Activated gamma-delta T cell treated with Interleukin-2 at 50 U/mL for 16 hours (primary cell): ENCODE measurements at regions not wholly inside any gene's neighbourhood (a gene's known extent, or its start where the extent isn't known, plus 50 kb on each side); places are given as distances from the start of the nearest gene placed in this dataset.
"Not testable (repeated sequence)": the region's sequence is repeated elsewhere in the genome, so short reads cannot be mapped to it uniquely, and the experiment has no call there.

Experiments
- DNase-seq: peaks from one replicate; pipeline ENCODE4 v3.0.0-alpha.2; 2020

DNA sequence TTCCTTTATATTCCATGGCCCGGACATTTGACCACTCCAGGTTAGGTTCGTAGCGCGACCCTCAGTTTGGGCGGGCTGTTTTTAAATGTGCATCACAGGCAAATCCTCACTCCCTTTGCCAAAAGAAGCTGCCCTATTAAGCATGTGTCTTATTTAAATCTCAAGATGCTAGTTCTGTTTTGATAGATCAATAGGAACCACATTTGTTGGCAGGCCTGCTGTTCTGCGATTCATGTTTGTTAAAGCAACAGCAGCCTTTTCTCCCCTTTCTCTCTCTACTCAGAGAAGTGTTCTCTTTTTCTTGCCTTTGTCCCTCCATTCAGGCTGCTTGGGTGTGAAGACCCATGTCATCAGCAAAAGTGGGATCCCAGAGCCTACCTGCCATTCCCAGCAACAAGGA lies 212.0 kb upstream of the SSTR4 start:
- no peak for DNase-seq

DNA sequence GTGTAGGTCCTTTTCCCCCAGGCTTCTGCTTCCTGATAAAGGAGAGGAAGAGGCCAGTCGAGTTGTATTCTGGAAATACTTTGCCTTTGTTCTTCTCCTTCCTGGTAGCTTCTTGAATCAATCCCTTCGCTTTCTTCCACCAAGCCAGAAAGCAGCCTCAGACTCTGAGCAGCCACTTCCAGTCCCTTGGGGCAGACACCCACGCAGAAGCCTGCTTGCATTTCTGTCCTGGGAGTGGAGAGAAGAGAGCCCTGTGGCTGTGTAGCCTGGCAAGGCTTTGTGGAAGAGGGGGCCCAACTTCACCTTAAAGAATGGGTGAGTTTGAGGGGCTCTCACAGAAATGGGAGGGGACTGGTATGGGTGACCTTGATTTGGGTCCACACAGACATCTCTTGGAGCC lies 211.0 kb upstream of the SSTR4 start:
- DNase-seq = no peak

DNA sequence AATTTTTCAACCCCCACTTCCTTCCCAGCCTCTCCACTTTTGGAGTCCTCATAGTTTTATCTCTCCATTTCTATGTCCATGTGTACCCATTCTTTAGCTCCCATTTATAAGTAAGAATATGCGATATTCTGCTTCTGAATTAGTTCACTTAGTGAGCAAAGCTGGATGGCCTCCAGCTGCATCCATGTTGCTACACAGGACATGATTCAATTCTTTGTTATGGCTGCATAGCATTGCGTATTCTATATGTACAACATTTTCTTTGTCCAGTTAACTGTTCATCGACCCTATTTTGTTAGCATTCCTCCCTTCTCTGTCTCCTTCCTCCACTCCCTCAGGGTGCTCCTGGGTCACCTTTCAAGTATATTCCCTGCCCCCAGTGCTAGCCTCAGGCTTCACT lies 210.0 kb upstream of the SSTR4 start:
- no peak for DNase-seq

DNA sequence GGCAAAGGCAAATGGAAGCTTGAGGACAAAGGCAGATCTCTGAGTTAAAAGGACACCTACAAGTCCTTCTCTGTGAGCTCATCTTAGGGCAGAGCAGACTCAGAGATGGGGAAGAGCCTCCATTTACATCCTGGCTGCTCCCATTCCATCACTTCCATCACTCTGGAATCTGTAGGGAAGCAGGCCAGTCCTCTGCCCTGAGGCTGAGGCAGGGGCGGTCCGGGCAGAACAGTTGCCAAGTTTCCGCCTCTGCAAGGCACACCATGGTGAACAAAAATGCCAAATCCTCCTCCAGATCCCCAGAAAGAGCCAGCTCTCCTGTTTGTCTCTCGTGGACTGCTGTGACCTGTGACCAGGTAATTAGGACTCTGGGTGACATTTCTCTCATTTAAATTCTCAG lies 209.6 kb upstream of the SSTR4 start:
- DNase-seq = no peak

DNA sequence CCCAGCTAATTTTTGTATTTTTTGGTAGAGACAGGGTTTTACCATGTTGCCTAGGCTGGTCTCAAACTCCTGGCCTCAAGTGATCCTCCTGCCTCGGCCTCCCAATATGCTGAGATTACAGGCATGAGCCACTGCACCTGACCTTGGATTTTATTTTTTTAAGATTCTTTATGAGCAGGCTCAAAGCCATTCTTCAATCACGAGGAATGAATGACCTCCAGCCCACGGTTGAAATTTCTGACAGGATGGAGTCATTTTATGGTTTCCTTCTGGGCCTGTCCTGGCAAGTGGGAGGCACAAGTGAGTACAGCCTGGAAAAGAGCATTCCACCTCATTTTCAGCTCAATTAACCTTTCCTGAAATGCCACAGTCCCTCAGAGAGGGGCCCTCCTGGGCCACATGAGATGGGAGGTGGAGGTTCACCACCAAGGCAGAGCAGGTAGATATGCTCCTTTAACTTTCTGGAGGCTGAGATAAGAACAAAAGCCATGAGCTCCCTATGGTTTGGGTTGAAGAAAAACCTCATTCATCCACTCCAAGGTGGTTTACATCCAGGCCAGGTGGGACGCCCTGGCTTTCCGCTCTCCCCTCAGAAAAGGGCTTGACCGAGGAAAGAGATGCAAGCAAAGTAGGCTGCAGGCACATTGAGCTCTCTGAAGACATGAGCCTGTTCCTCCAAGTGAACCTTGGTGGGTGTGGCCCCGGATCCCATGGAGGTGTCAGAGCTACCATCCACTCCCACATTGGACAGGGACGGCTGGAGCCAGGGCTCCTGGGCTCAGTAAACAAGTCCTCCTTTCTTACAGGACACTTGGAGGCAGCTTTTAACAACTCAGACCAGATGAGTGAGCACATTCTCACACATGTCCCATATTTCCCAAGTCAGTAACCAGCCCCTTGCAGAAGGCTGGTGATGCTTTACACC lies 208.5 kb upstream of the SSTR4 start:
- no peak for DNase-seq

DNA sequence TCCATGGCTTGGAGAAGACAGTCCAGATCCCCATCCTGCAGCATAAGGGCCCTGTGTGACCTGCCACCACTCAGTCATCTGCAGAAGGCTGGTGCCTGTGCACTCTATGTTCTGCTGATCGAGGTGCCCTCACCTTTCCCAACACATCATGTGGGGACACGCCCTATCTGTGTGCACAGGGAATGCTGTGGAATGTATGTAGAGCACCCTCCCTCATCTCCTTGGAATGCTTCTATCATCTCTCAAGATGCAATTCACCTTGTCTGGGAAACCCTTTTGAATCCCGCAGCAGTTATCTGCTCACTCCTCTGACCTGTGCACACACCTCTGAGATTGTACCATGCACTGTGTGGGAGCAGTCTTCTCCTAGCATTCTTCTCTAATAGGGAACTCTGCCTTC lies 207.2 kb upstream of the SSTR4 start:
- DNase-seq = no peak

DNA sequence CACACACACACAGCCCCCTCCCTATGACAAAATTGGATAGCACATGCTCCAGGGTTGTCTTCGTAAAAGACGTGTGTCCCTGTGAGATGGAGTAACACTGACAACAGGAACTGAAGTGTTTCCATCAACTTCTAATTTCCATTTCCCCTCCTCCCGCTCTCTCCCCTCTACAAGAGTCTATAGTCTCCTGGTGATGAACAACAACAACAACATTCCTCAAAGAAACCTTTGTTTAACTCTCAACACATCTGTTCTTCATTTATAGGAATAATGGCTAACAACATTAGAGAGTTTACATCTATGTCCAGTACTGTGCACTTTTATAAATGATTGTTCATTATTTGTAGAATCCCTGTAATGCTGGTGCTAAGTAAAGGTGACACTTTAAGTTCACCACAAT lies 205.8 kb upstream of the SSTR4 start:
- DNase-seq = no peak

DNA sequence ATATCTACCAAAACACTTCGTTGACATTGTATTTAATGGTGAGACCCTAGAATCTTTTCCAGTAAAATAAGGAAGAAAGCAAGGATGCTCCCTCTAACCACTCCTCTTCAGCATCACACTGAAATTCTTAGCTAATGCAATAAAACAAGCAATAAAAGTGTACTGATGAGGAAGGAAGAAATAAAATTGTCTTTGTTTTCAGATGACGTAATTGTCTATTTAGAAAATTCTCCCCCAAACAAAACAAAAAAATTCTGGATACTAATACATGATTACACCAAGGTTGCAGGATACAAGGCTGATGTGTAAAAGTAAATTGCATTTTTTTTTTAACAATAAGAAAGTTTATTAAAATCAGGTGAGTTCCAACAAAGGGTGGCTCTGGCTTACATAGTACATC lies 205.0 kb upstream of the SSTR4 start:
- no peak for DNase-seq

DNA sequence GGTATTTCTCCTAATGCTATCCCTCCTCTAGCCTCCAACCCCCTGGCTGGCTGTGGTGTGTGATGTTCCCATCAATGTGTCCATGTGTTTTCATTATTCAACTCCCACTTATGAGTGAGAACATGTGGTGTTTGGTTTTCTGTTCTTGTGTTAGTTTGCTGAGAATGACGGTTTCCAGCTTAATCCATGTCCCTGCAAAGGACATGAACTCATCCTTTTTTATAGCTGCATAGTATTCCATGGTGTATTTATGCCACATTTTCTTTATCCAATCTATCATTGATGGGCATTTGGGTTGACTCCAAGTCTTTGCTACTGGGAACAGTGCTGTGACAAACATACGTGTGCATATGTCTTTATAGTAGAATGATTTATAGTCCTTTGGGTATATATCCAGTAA lies 204.4 kb upstream of the SSTR4 start:
- DNase-seq = not testable (repeated sequence)

DNA sequence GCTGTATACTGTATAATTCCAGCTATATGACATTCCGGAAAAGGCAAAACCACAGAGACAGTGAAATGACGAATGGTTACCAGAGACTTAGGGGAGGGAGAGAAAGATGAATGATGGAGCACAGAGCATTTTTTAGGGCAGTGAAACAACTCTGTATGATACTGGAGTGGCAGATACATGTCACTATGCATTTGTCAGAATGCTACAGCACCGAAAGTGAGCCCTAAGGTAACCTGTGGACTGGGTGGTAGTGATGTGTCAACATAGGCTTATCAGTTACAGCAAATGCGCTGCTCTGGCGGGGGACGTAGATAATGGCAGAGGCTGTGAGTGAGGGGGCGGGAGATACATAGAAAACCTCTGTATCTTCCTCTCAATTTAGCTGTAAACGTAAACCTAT lies 201.3 kb upstream of the SSTR4 start:
- DNase-seq = no peak

DNA sequence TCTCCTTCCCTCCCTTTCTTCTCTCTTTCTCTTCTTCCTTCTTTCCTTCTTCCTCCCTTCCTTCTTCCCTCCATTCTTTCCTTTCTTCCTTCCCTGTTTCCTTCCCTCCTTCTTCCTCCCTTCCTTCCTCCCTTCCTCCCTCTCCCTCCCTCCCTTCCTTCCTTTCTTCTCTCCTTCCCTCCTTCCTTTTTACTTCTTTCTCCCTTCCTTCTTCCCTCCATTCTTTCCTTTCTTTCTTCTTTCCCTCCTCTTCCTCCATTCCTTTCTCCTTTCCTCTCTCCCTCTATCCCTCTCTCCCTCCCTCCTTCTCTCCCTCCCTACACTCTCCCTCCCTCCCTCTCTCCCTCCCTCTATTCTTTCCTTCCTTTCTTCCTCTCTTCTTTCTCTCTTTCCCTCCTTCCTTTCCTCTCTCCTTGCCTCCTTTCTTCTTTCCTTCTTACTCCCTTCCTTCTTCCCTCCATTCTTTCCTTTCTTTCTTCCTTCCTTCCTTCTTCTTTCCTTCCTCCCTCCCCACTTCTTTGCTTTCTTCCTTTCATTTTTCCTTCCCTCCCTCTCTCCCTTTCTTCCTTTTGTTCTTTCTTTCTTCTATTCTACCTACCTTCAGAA lies 200.4 kb upstream of the SSTR4 start:
- DNase-seq = no peak

DNA sequence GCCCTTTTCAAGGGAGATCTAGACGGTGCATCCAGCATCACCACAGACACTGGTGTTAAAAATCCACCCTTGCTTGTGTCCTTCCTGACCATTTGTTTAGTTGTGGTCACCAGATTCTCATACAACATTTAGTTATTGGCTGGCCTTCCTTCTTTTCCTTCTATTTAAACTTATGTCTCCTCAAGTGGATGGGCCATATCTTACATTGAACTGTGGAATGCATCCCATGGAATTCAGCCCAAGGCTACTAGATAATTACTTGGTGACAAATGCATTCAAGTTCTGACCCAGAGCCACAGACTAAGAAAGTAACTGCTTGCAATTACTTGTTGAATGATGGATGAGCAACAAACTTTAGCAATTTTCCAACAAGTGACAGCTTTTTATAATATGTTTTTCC lies 198.9 kb upstream of the SSTR4 start:
- DNase-seq = no peak

DNA sequence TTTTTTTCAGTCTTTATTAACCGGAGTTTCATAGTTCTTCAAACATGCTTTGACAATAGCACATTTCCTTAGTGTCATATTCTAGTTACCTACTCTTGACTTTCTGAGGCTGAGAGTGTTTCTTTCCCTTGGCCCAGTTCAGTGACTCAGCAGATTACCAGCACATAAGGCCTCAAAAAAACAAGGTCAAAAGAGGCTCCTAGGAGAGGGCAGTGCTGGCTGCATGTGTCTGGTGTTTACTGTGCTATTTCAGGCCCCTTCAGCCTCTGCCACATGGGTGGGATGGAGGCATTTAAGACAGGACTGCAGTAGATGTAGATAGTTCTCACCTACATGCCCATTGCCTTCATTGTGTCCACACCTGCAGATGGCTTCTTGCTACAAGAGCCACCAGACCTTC lies 198.2 kb upstream of the SSTR4 start:
- no peak for DNase-seq

DNA sequence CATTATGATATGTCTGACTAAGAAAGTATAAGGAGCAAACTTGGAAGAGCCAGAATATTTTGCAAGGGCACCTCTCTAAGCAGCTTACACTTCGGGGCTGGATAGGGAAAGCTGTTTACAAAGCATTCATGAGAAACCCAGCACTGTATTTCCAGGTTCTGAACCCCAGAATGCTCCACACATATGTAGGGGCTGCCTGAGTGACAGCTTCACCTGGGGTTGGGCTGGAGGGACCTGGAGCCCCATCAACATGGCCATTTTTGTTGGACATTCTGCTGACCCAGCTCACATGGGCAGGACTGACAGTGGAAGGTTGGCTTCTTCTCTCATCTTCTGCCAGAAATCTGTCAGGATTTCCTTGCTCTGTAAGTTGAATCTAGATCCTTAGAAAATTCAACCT lies 197.1 kb upstream of the SSTR4 start:
- DNase-seq = no peak

DNA sequence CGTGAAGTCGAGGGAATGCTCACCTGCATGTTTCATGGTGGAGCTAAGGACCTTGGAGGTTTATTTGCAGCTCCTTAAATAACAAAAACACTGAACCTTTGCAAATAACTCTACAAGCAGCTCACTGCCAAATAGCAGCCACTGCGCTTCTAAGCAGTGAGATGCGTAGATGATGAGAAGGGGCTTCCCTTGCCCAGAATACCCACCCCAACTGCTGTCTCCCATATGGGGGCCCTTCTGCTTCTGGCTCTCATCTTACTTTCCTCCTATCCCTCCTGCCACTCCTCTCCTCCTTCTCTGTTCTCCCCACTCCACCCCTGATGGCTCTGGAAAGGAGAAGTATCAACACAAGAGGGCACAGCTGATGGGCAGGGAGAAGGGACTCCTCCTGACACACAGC lies 193.3 kb upstream of the SSTR4 start:
- no peak for DNase-seq

DNA sequence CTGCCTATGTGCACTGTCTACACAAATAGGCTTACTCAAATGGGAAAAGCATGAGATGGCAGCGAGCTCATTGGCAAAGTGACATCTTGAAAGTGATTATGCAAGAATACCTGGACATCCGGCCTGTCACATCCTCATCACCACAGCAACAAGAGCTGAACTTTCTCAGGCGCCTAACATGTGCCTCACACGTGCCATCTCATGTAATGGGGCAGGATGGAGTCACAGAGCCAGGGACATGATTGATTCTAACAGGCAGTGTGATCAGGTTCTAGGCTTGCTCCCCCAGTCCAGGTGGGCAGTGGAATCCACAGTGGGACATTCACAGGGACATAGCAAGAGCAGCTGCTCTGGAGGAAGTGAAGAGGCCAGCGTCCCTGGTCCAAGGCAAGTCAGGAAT lies 192.3 kb upstream of the SSTR4 start:
- DNase-seq = no peak

DNA sequence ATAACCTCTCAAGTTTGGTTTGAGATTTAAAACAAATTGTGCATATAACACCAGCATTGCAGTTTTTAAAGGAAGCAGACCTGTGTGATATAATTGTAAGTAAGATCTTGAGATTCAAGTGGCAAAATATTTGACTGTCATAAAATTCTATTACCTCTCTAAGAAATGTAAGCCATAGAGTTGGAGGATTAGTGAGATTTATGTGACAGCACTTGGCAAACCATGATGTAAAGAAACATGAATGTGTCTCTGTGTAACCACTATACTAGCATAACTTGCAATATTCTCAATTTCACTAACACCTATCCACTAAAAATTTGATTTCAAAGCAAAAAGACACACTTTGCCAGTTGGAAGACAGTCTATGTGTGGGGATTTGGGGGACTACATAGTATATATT lies 190.2 kb upstream of the SSTR4 start:
- DNase-seq = no peak

DNA sequence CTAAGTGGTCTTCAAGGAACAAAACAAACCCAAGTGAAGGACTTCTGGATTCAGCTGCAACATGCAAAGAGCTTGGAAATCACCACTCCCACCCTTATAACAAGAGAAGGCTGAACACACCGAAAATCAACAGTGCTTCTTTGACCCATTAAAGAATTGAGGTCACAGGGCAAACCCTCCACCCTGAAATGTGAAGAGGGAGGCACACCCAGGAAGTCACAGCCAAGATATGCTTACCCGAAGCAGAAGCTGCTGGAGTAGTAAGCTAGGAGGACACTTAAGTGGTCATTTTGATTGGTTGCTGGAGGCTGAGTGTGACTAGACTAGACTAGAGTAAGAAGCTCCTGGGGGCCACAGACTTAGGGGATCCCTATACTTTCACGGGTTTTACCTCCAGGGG lies 188.2 kb upstream of the SSTR4 start:
- no peak for DNase-seq

DNA sequence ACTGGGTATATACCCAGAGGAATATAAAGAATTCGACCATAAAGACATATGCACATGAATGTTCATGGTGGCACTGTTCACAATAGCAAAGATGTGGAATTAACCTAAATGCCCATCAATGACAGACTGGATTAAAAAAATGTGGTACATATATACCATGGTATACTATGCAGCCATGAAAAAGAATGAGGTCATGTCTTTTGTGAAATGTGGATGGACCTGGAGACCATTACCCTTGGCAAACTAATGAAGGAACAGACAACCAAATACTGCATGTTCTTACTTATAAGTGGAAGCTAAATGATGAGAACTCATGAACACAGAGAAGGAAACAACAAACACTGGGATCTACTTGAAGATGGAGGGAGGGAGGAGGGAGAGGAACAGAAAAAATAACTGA lies 186.7 kb upstream of the SSTR4 start:
- DNase-seq = no peak

DNA sequence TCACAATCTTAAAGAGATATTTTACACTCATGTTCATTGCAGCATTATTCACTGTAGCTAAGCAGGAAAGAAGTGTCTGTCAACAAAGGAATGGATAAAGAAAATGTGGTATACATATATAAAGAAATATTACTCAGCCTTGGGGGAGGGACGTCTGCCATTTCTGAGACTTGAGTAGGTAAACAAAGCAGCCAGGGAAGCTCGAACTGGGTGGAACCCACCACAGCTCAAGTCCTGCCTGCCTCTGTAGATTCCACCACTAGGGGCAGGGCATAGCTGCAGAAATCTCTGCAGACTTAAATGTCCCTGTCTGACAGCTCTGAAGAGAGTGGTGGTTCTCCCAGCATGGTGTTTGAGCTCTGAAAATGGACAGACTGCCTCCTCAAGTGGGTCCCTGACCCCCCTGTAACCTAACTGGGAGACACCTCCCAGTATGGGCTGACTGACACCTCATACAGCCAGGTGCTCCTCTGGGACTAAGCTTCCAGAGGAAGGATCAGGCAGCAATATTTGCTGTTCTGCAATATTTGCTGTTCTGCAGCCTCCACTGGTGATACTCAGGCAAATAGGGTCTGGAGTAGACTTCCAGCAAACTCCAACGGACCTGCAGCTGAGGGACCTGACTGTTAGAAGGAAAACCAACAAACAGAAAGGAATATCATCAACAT lies 183.3 kb upstream of the SSTR4 start:
- DNase-seq = not testable (repeated sequence)

DNA sequence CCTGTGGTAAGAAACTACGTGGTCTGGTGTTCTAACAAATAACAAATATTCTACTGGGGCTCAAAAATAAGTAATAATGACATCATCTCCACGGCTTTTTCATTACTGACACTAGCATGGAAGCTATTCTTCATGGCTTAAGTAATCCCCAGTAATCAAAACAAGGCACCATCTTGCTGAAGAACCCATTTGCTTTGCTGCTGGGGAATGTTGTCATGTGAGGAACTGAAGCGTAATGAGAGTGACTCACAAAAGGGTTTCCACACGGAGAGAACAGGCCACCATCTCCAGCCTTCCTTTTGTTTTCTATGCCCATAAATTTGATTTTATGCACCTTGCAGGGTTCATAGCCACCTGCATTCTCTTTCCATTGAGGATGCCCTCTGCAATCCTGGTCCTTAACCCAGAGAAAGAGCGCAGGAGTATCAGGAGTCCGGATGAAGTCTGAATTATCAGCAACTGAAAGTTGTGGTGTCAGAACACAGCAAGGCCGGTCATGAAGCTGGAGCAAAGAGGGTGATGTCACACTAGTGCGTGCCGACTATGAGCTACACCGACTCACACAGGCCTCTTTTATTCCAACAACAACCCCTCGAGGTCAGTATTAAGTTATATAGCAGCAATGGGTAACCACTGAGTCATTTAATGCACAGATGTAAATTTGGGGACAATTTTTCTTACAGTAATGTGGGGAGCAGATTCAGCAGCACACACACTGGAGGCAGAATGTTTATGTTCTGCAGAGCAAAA lies 173.7 kb upstream of the SSTR4 start:
- DNase-seq = no peak

DNA sequence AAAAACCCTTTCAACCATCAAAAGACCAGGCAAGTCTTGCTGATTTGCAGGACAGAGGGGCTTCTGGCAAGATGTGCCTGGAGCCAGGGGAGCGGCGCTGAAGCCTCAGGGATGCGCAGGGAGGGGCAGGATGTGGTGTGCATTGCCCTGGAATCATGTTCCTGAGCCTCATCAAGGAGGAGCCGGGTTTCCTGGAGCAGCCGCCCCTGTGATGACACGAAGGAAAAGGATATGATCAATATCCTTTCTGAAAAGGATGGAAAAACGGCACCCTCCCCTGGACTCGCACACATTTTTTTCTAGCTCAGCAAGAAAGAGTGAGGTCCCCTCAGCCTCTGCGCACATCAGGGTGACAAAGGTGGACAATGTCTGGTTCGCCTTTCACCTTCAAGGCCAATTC lies 173.1 kb upstream of the SSTR4 start:
- no peak for DNase-seq

DNA sequence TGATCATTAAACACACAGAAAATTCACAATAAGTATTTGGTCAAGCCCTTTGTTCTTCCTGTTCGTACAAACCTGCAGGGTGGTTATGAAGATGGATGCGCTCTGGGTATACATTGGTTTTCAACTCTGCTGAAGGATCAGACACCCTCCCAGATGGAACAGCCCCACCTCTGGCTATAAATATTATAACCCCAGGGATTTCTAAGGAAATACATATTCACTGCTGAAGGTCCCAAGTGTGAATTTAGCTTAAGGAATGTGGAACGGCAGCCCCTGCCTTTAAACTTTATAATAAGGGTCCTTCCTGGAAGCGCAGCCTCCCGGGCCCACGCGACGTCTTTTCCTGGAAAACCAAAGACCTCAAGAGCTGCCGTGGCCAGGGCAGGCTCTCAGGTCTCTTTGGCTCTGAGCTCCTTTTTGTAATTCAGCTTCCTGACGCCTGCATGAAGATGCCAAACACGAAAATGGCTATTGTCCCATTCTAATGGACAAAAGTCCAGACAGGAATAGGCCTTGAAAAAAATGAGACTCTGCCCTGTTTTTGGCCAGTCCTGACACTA lies 172.4 kb upstream of the SSTR4 start:
- DNase-seq = no peak
